CD14-positive monocyte (primary cell): ENCODE measurements at regions not wholly inside any gene's neighbourhood (a gene's known extent, or its start where the extent isn't known, plus 50 kb on each side); places are given as distances from the start of the nearest gene placed in this dataset.

Experiments used
- DNase-seq, 3 donors: peaks; one replicate each; pipeline ENCODE4 v3.0.0-alpha.2; 2011 to 2022
- H2AFZ ChIP-seq: 2 replicates; pipeline ENCODE4 v1.6.0; 2012; ENCODE audit warnings: mild to moderate bottlenecking, low read depth, low read length, inconsistent platforms; ENCODE audit not compliant: insufficient read depth, poor library complexity, severe bottlenecking
- H3K27ac ChIP-seq, 2 donors: 1 replicate in 1 of 2; 2 replicates in 1 of 2; pipeline ENCODE4 v1.5.1; 2012 to 2013; ENCODE audit warnings: low read length in 2 of 2, control low read depth in 1 of 2, inconsistent platforms in 1 of 2, low read depth in 1 of 2, mild to moderate bottlenecking in 1 of 2
- H3K27me3 ChIP-seq, 2 donors: one replicate each; pipeline versions ENCODE4 v1.6.0 to v1.6.1; 2011 to 2013; ENCODE audit warnings: low read length in 2 of 2; ENCODE audit not compliant: control insufficient read depth in 2 of 2, insufficient read depth in 2 of 2
- H3K36me3 ChIP-seq, 2 donors: replicated peaks in 1 of 2; 1 replicate in 1 of 2; 2 replicates in 1 of 2; pipeline versions ENCODE4 v1.5.1 to v1.6.1; 2012 to 2013; ENCODE audit warnings: low read length in 2 of 2, control low read depth in 1 of 2, inconsistent platforms in 1 of 2, mild to moderate bottlenecking in 1 of 2; ENCODE audit not compliant: insufficient read depth in 2 of 2, control insufficient read depth in 1 of 2
- H3K4me1 ChIP-seq, 2 donors: 1 replicate in 1 of 2; 2 replicates in 1 of 2; pipeline versions ENCODE4 v1.5.1 to v1.6.1; 2012 to 2013; ENCODE audit warnings: low read length in 2 of 2, control low read depth in 1 of 2, inconsistent platforms in 1 of 2, mild to moderate bottlenecking in 1 of 2, moderate library complexity in 1 of 2; ENCODE audit not compliant: insufficient read depth in 2 of 2, control insufficient read depth in 1 of 2
- H3K4me2 ChIP-seq: replicated peaks from 2 replicates; pipeline ENCODE3; 2012; ENCODE audit warnings: low read length, moderate library complexity, mild to moderate bottlenecking; ENCODE audit not compliant: poor library complexity, severe bottlenecking; ENCODE audit errors: extremely low read depth
- H3K4me3 ChIP-seq, 3 experiments: fragments of 200-600 bp in 1 of 3; sonication (generic) in 1 of 3; replicated peaks in 1 of 3; 1 replicate in 2 of 3; 2 replicates in 1 of 3; pipeline ENCODE4 v1.5.1; 2011 to 2013; ENCODE audit warnings: low read length in 3 of 3, mild to moderate bottlenecking in 3 of 3, control low read depth in 2 of 3, low read depth in 2 of 3, inconsistent platforms in 1 of 3, moderate library complexity in 1 of 3
- H3K79me2 ChIP-seq: 2 replicates; pipeline ENCODE4 v1.6.0; 2012; ENCODE audit warnings: mild to moderate bottlenecking, control low read depth, inconsistent platforms, low read length, moderate library complexity; ENCODE audit not compliant: insufficient read depth
- H3K9ac ChIP-seq: 2 replicates; pipeline ENCODE4 v1.6.0; 2017; ENCODE audit warnings: low read length, mild to moderate bottlenecking; ENCODE audit not compliant: insufficient read depth, poor library complexity, severe bottlenecking
- H3K9me3 ChIP-seq, 2 donors: replicated peaks in 1 of 2; 1 replicate in 1 of 2; 2 replicates in 1 of 2; pipeline versions ENCODE4 v1.5.1 to v1.6.1; 2012 to 2013; ENCODE audit warnings: low read length in 2 of 2, control low read depth in 1 of 2; ENCODE audit not compliant: control insufficient read depth in 1 of 2, insufficient read depth in 1 of 2
- H4K20me1 ChIP-seq: 2 replicates; pipeline ENCODE4 v1.6.0; 2012; ENCODE audit warnings: mild to moderate bottlenecking, low read length, control low read depth, moderate library complexity; ENCODE audit not compliant: insufficient read depth
- H3K27ac Mint-ChIP-seq, 7 donors: one replicate each; pipeline ENCODE4 v1.8.0; 2020; ENCODE audit warnings: mild to moderate bottlenecking in 7 of 7, mixed read lengths in 7 of 7, moderate library complexity in 6 of 7, inconsistent platforms in 2 of 7
- H3K27me3 Mint-ChIP-seq, 3 donors: one replicate each; pipeline ENCODE4 v1.8.0; 2021 to 2022; ENCODE audit warnings: low read depth in 3 of 3, mild to moderate bottlenecking in 3 of 3, mixed read lengths in 3 of 3, moderate library complexity in 3 of 3, inconsistent platforms in 1 of 3
- H3K36me3 Mint-ChIP-seq, 2 donors: one replicate each; pipeline ENCODE4 v1.8.0; 2020; ENCODE audit warnings: mixed read lengths in 2 of 2, inconsistent platforms in 1 of 2, mild to moderate bottlenecking in 1 of 2
- H3K4me1 Mint-ChIP-seq: one replicate; pipeline ENCODE4 v1.8.0; 2020; ENCODE audit warnings: mild to moderate bottlenecking, mixed read lengths
- H3K4me3 Mint-ChIP-seq, 2 donors: one replicate each; pipeline ENCODE4 v1.8.0; 2020; ENCODE audit warnings: mild to moderate bottlenecking in 2 of 2, mixed read lengths in 2 of 2, moderate library complexity in 1 of 2
- H3K9me3 Mint-ChIP-seq, 7 donors: one replicate each; pipeline ENCODE4 v1.8.0; 2020 to 2022; ENCODE audit warnings: mixed read lengths in 7 of 7, mild to moderate bottlenecking in 6 of 7, moderate library complexity in 6 of 7, inconsistent platforms in 2 of 7
- WGBS: methylation state at CpG from one replicate; pipeline ENCODE4 v1.1.5; 2013; ENCODE audit warnings: missing lambda C conversion rate; ENCODE audit not compliant: insufficient coverage; 5-methylcytosine and 5-hydroxymethylcytosine counted together
- intact Hi-C, 2 donors: fragments of 100-400 bp; cut with micrococcal nuclease; formaldehyde crosslinking; loops; one replicate each; pipeline versions ENCODE4 v1.15.0 to v1.15.1; 2023
- TF ChIP-seq, protein P1 (sequence below): fragments of 200-600 bp; IDR thresholded peaks from one replicate; pipeline ENCODE4 v1.8.0; 2022; ENCODE audit warnings: antibody characterized with exemption, mild to moderate bottlenecking

DNA sequence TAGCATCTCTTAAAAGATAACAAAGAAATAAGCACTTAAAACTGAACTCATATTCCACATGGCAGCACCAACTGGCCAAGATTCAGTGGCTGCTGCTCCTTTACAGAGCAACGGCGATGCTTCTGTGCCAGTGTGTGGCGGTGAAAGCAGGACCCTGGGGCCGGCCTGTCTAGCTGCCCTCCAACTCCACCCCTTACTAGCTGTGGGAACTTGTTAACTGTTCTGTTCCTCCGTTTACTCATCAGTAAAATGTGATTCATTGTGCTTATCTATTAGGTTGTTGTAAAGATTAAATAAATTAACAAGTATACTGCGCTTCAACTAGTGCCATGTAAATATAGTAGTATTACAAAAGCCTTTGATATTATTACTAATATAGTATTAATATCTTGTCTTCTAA is 133.2 kb downstream of the GDAP2 start:
- Histone ChIP-seq H3K4me2 (no peak overlapping the region), H3K4me3 (no peak overlapping the region), H3K27me3 (no peaks in the 10 kb centered on the region), H3K79me2 (no peaks in the 10 kb centered on the region), H3K27ac (no peak overlapping the region), H3K9ac (no peak overlapping the region), H3K9me3 (no peaks in the 10 kb centered on the region), H3K36me3 (no peaks in the 10 kb centered on the region), H3K4me1 (no peaks in the 10 kb centered on the region), H4K20me1 (no peaks in the 10 kb centered on the region), H2AFZ (no peak overlapping the region)
- Mint-ChIP-seq H3K27me3 (peaks cover 0 to 4% (median 1%) of the 10 kb centered on the region in 3 donors), H3K36me3 (no peaks in the 10 kb centered on the region), H3K4me3 (no peak overlapping the region), H3K9me3 (peaks cover 0 to 9% (median 4%) of the 10 kb centered on the region in 7 donors), H3K27ac (no peak overlapping the region), H3K4me1 (no peaks in the 10 kb centered on the region)
- no CpG with 5 or more reads among the region's 6 CpGs for WGBS
- DNase-seq = no peak
- TF ChIP-seq, protein P1, sequence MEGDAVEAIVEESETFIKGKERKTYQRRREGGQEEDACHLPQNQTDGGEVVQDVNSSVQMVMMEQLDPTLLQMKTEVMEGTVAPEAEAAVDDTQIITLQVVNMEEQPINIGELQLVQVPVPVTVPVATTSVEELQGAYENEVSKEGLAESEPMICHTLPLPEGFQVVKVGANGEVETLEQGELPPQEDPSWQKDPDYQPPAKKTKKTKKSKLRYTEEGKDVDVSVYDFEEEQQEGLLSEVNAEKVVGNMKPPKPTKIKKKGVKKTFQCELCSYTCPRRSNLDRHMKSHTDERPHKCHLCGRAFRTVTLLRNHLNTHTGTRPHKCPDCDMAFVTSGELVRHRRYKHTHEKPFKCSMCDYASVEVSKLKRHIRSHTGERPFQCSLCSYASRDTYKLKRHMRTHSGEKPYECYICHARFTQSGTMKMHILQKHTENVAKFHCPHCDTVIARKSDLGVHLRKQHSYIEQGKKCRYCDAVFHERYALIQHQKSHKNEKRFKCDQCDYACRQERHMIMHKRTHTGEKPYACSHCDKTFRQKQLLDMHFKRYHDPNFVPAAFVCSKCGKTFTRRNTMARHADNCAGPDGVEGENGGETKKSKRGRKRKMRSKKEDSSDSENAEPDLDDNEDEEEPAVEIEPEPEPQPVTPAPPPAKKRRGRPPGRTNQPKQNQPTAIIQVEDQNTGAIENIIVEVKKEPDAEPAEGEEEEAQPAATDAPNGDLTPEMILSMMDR = no peak
- intact Hi-C loops = no loop called here

DNA sequence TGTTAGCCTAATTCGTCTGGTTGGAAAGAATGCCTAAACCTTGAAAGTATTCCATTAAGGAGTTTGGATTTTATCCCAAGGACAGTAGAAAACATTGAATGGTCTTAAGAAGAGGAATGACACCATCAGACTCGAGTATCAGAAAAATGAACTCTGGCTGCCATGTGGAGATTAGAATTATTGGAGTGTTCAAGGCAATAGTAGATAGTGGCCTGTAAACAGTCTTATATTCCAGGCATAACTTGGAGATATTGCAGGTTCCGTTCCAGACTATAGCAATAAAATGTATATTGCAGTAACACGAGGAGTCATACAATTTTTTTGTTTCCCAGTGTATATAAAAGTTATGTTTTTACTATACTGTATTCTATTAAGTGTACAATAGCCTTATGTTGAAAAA is 130.9 kb downstream of the GDAP2 start:
- H3K27me3 Mint-ChIP-seq = peaks cover 0 to 4% (median 1%) of the 10 kb centered on the region in 3 donors
- no peaks in the 10 kb centered on the region for H3K4me1 ChIP-seq
- TF ChIP-seq, protein P1 = no peak
- no peaks in the 10 kb centered on the region for H3K9me3 ChIP-seq
- DNase-seq = no peak
- H3K9me3 Mint-ChIP-seq = peaks cover 0 to 7% (median 0%) of the 10 kb centered on the region in 7 donors
- no peaks in the 10 kb centered on the region for H3K36me3 Mint-ChIP-seq
- no peaks in the 10 kb centered on the region for H3K27me3 ChIP-seq
- H3K27ac Mint-ChIP-seq = no peak overlapping the region
- no peak overlapping the region for H3K27ac ChIP-seq
- H3K79me2 ChIP-seq = no peaks in the 10 kb centered on the region
- H2AFZ ChIP-seq = no peak overlapping the region
- H3K4me2 ChIP-seq = no peak overlapping the region
- WGBS = 67% methylated on average over 1 of the region's 4 CpGs
- no peaks in the 10 kb centered on the region for H3K36me3 ChIP-seq
- H3K4me3 ChIP-seq = no peak overlapping the region
- no peaks in the 10 kb centered on the region for H4K20me1 ChIP-seq
- intact Hi-C loops = no loop called here
- H3K9ac ChIP-seq = no peak overlapping the region
- H3K4me1 Mint-ChIP-seq = no peaks in the 10 kb centered on the region
- no peak overlapping the region for H3K4me3 Mint-ChIP-seq
